GM12864 (cell line): ENCODE measurements at regions not wholly inside any gene's neighbourhood (a gene's known extent, or its start where the extent isn't known, plus 50 kb on each side); places are given as distances from the start of the nearest gene placed in this dataset.

Source experiments
- DNase-seq: peaks from one replicate; pipeline ENCODE4 v3.0.0-alpha.2; 2011; ENCODE audit warnings: low read depth
- H3K4me3 ChIP-seq: 2 replicates; pipeline ENCODE4 v1.5.1; 2011; ENCODE audit warnings: mild to moderate bottlenecking, low read depth, low read length, control low read depth
- CTCF ChIP-seq: IDR thresholded peaks from 2 replicates; pipeline ENCODE4 v1.5.1; 2011; ENCODE audit warnings: low read depth, mild to moderate bottlenecking, moderate library complexity, low read length, control low read depth, inconsistent platforms; ENCODE audit errors: missing control alignments

DNA sequence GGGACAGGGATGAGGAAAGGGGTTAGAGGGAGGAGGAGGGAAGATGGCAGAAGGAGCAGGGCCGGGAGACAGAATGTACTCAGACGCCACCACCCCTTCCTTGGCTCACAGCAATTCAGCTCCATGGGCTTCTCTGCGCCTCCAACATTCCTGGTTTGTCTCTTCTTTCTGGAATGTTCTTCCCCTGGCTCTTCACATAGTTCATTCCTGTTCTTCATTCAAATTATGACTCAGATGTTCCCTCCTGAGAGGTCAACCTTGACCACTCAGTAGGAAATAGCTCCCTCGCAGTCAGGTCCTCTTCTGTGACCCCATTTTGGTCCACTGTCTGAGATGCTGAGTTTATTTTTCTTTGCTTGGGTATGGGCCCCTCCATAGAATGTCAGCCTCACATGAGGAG, 203.2 kb downstream of the C1orf94 start:
- no peak overlapping the region for H3K4me3 ChIP-seq
- no peak for TF ChIP-seq CTCF
- no peak for DNase-seq

GRCh38 chr1:34380526-34381124, 203.9 kb downstream of the C1orf94 start:
- TF ChIP-seq CTCF, result no peak
- H3K4me3 ChIP-seq, result no peak overlapping the region
- no peak for DNase-seq

DNA sequence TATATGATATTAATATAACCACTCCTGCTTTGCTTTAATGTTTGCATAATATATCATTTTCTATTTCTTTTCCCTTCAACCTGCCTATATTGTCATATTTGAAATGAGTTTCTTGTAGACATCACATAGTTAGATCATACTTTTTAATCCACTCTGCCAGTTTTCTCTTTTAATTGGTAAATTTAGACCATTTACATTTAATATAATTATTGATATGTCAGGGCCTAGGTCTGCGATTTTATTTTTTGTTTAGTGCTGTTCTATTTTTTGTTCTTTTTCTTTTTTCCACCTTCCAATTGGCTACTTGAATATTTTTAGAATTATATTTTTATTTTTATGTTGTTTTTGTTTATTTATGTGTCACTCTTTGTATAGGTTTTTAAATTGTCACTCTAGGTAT, 213.3 kb downstream of the C1orf94 start:
- TF ChIP-seq CTCF, result no peak
- DNase-seq, result no peak
- no peak overlapping the region for H3K4me3 ChIP-seq

GRCh38 chr1:34396042-34396441, 219.3 kb downstream of the C1orf94 start:
- DNase-seq, result no peak
- H3K4me3 ChIP-seq, result no peak overlapping the region
- TF ChIP-seq CTCF, result no peak

DNA sequence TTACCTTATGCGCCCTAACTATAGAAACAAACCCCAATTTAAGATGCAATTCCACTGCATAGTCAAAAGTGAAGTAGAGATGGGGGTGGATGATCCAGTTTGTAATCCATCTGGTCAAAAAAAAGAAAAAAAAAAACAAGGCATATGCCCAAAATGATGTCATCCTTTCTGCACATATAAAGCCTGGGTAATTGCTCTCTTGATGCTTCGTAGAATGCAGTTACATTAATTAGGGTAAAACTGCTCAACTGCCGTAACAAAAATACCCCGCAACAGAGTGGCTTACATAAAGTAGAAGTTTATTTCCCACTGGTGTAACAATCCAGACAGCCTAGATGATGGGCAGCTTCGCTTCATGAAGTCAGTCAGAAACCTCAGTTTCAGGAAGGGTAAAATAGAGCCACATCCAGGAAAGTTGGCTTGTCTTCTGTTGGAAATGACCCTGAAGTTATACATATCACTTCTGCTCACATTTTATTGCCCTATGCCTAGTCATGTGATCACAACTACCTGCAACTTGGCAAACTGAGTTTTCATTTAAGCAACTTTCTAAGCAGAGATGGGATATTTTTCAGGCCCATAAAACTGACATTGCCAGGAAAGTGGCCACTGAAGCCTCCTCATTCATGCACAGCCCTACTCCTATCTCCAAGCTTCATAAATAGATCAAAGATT, 221.7 kb downstream of the C1orf94 start:
- no peak for TF ChIP-seq CTCF
- DNase-seq, result no peak
- H3K4me3 ChIP-seq, result no peak overlapping the region

GRCh38 chr1:34398916-34399275, 222.2 kb downstream of the C1orf94 start:
- no peak overlapping the region for H3K4me3 ChIP-seq
- TF ChIP-seq CTCF, result peak; percentile 52
- DNase-seq, result no peak

GRCh38 chr1:34400675-34401074, 224.0 kb downstream of the C1orf94 start:
- no peak for TF ChIP-seq CTCF
- no peak overlapping the region for H3K4me3 ChIP-seq
- no peak for DNase-seq
